Heart left ventricle (tissue), 13 donors: ENCODE measurements at regions not wholly inside any gene's neighbourhood (a gene's known extent, or its start where the extent isn't known, plus 50 kb on each side); places are given as distances from the start of the nearest gene placed in this dataset.
"Not testable (repeated sequence)": the region's sequence is repeated elsewhere in the genome, so short reads cannot be mapped to it uniquely, and the experiment has no call there.

Source experiments
- CTCF ChIP-seq, 12 donors: fragments of 200-600 bp; sonication (generic) in 4 of 12; IDR thresholded peaks; one replicate each; pipeline versions ENCODE4 v1.5.0 to v1.8.0; 2018 to 2022; ENCODE audit warnings: antibody characterized with exemption in 12 of 12, mild to moderate bottlenecking in 5 of 12
- POLR2A ChIP-seq, 2 donors: fragments of 450-650 bp; IDR thresholded peaks; one replicate each; pipeline ENCODE4 v1.6.1; 2017; ENCODE audit warnings: antibody characterized with exemption in 2 of 2, mild to moderate bottlenecking in 2 of 2, moderate library complexity in 2 of 2
- donor health status: ischemic (EF 13 %, LVEDD 7.1; RV severe dilation, severe dysfunction).
- donor health status: DM: no; HTN: yes; CAD: no.
- donor health status: DM: no; HTN: no; CAD: no.
- donor health status: ischemic (EF 25% LVEDD 6.9; RV normal size, moderate dysfunction).
- donor health status: ischemic (EF 25% LVEDD 5.7; RV mildly dilated, moderate dysfunction).
- donor health status: ischemic (EF 35%, LVEDD 5.7; RV mildly dilated, moderate dysfunction).
- donor health status: nonischemic (EF 11% LVEDD 7.7; RV severe dilation, severe dysfunction).
- donor health status: DM: yes; HTN: yes; CAD: no.
- donor health status: PGD.
- donor health status: ischemic (EF 29% LVEDD 5.4; RV normal size, mild dysfunction).
- donor health status: nonischemic (EF 23%, LVEDD 6.1; RV moderate dilation, normal function).

GRCh38 chr9:86611534-86611933, 257.3 kb upstream of the TUT7 start:
- TF ChIP-seq CTCF, POLR2A (IDR thresholded peaks at IDR 0.05): not testable (repeated sequence)
